Activated T-cell treated with anti-CD3 and anti-CD28 coated beads, Interleukin-2, amount 50 U/mL, for 48 hours (primary cell): ENCODE measurements at regions not wholly inside any gene's neighbourhood (a gene's known extent, or its start where the extent isn't known, plus 50 kb on each side); places are given as distances from the start of the nearest gene placed in this dataset.
"Not testable (repeated sequence)": the region's sequence is repeated elsewhere in the genome, so short reads cannot be mapped to it uniquely, and the experiment has no call there.

ENCODE experiments used
- DNase-seq, 2 experiments: peaks; one replicate each; pipeline ENCODE4 v3.0.0-alpha.2; 2020

- DNase-seq = no peak
These were observed 366.5 kb downstream of the CXXC4 start for GRCh38 chr4:104128031-104128849.

GRCh38 chr4:104123021-104123420 is 371.7 kb downstream of the CXXC4 start:
- DNase-seq = no peak

GRCh38 chr4:104117776-104118175 is 376.9 kb downstream of the CXXC4 start:
- DNase-seq = no peak

GRCh38 chr4:104113850-104114249 is 380.8 kb downstream of the CXXC4 start:
- DNase-seq = no peak

GRCh38 chr4:104099141-104099540 is 379.4 kb upstream of the TACR3 start:
- DNase-seq = no peak

GRCh38 chr4:104093247-104093646 is 373.5 kb upstream of the TACR3 start:
- no peak for DNase-seq

GRCh38 chr4:104073229-104073628 is 353.4 kb upstream of the TACR3 start:
- DNase-seq = no peak

- DNase-seq = no peak
These were observed 346.7 kb upstream of the TACR3 start for GRCh38 chr4:104066533-104066932.

- DNase-seq = peak; percentile 16 to 22
These were observed 345.1 kb upstream of the TACR3 start for GRCh38 chr4:104064646-104065577.

GRCh38 chr4:104063341-104063740 is 343.6 kb upstream of the TACR3 start:
- DNase-seq = no peak

GRCh38 chr4:104044369-104044768 is 324.6 kb upstream of the TACR3 start:
- no peak for DNase-seq

GRCh38 chr4:104032896-104033295 is 313.1 kb upstream of the TACR3 start:
- no peak for DNase-seq

- DNase-seq = no peak
These were observed 305.5 kb upstream of the TACR3 start for GRCh38 chr4:104025251-104025650.

- no peak for DNase-seq
These were observed 303.0 kb upstream of the TACR3 start for GRCh38 chr4:104022831-104023230.

- DNase-seq = no peak
These were observed 302.4 kb upstream of the TACR3 start for GRCh38 chr4:104022226-104022625.

GRCh38 chr4:104020641-104021040 is 300.9 kb upstream of the TACR3 start:
- DNase-seq = no peak

GRCh38 chr4:104017213-104017612 is 297.4 kb upstream of the TACR3 start:
- no peak for DNase-seq

- DNase-seq = no peak
These were observed 295.9 kb upstream of the TACR3 start for GRCh38 chr4:104015680-104016079.

GRCh38 chr4:104010722-104011121 is 290.9 kb upstream of the TACR3 start:
- no peak for DNase-seq

- not testable (repeated sequence) for DNase-seq
These were observed 282.5 kb upstream of the TACR3 start for GRCh38 chr4:104002318-104002717.

GRCh38 chr4:103998756-103999155 is 279.0 kb upstream of the TACR3 start:
- no peak for DNase-seq

GRCh38 chr4:103996637-103997036 is 276.9 kb upstream of the TACR3 start:
- no peak for DNase-seq

- DNase-seq = no peak
These were observed 276.3 kb upstream of the TACR3 start for GRCh38 chr4:103996064-103996463.

- DNase-seq = no peak
These were observed 274.3 kb upstream of the TACR3 start for GRCh38 chr4:103994059-103994458.
